HEK293 (cell line): ENCODE measurements at regions not wholly inside any gene's neighbourhood (a gene's known extent, or its start where the extent isn't known, plus 50 kb on each side); places are given as distances from the start of the nearest gene placed in this dataset.

Experiments used
- CTCF ChIA-PET: fragments of 350-600 bp; formaldehyde crosslinking; extraction: SDS; loops from one replicate; lab custom pipeline; 2021; ENCODE audit warnings: antibody characterized with exemption; lab: Yijun Ruan, JAX
- POLR2A ChIA-PET: fragments of 300-600 bp; formaldehyde crosslinking; extraction: SDS; loops from one replicate; lab custom pipeline; 2020; ENCODE audit warnings: antibody characterized with exemption, inconsistent platforms; lab: Yijun Ruan, JAX
- H3K27ac ChIP-seq: fragments of 200-500 bp; sonication (Bioruptor generic); 2 replicates; pipeline ENCODE4 v1.5.1; 2014; ENCODE audit warnings: low read depth, low read length, control low read depth, inconsistent platforms; ENCODE audit errors: extremely low read depth
- H3K36me3 ChIP-seq, 2 experiments: fragments of 200-500 bp in 1 of 2; sonication (Bioruptor generic) in 1 of 2; 1 replicate in 1 of 2; 2 replicates in 1 of 2; pipeline ENCODE4 v1.5.1; 2014 to 2017; ENCODE audit warnings: inconsistent platforms in 2 of 2, low read length in 2 of 2; ENCODE audit not compliant: control insufficient read depth in 2 of 2, insufficient read depth in 1 of 2
- H3K4me1 ChIP-seq: fragments of 200-500 bp; sonication (Bioruptor generic); 2 replicates; pipeline ENCODE4 v1.5.1; 2014; ENCODE audit warnings: mild to moderate bottlenecking, low read length, inconsistent platforms; ENCODE audit not compliant: control insufficient read depth, insufficient read depth
- H3K4me3 ChIP-seq: 2 replicates; pipeline ENCODE4 v1.5.1; 2011; ENCODE audit warnings: low read depth, mild to moderate bottlenecking, control low read depth, low read length, moderate library complexity
- H3K9me3 ChIP-seq: fragments of 200-500 bp; sonication (Bioruptor generic); 2 replicates; pipeline ENCODE4 v1.5.1; 2014; ENCODE audit warnings: low read depth, low read length, inconsistent platforms; ENCODE audit not compliant: control insufficient read depth, insufficient read depth
- GLI4 ChIP-seq: fragments of 450-650 bp; formaldehyde crosslinking; IDR thresholded peaks from 2 replicates; pipeline ENCODE4 v1.5.1; 2016; ENCODE audit warnings: missing biosample characterization, missing genetic modification characterization
- MEIS1 ChIP-seq: sonication (generic); formaldehyde crosslinking; IDR thresholded peaks from 2 replicates; pipeline ENCODE4 v1.8.1; 2022; ENCODE audit warnings: missing genetic modification reagents, mild to moderate bottlenecking, borderline replicate concordance
- MYNN ChIP-seq: fragments of 450-650 bp; formaldehyde crosslinking; IDR thresholded peaks from 2 replicates; pipeline ENCODE4 v1.5.1; 2016; ENCODE audit warnings: missing biosample characterization, missing genetic modification characterization, borderline replicate concordance
- SETDB1 ChIP-seq: IDR thresholded peaks from one replicate; pipeline ENCODE4 v1.6.1; 2017; ENCODE audit warnings: mild to moderate bottlenecking, low read length, moderate library complexity, mixed read lengths; ENCODE audit not compliant: insufficient read length
- TRIM28 ChIP-seq: IDR thresholded peaks from 2 replicates; pipeline ENCODE4 v1.6.1; 2011; ENCODE audit warnings: low read length, control low read depth, borderline replicate concordance
- ZEB2 ChIP-seq: fragments of 450-650 bp; formaldehyde crosslinking; IDR thresholded peaks from 2 replicates; pipeline ENCODE4 v1.5.1; 2016; ENCODE audit warnings: missing biosample characterization, missing genetic modification characterization
- ZNF146 ChIP-seq: fragments of 450-650 bp; formaldehyde crosslinking; IDR thresholded peaks from 2 replicates; pipeline ENCODE4 v1.5.1; 2016; ENCODE audit warnings: missing biosample characterization, missing genetic modification characterization
- ZNF175 ChIP-seq: fragments of 450-650 bp; formaldehyde crosslinking; IDR thresholded peaks from 2 replicates; pipeline ENCODE4 v1.5.1; 2016; ENCODE audit warnings: missing biosample characterization, missing genetic modification characterization
- ZNF184 ChIP-seq: fragments of 450-650 bp; IDR thresholded peaks from 2 replicates; pipeline ENCODE4 v1.5.1; 2018; ENCODE audit warnings: missing biosample characterization, mild to moderate bottlenecking, missing genetic modification characterization
- ZNF2 ChIP-seq: fragments of 450-650 bp; formaldehyde crosslinking; IDR thresholded peaks from 2 replicates; pipeline ENCODE4 v1.5.1; 2016; ENCODE audit warnings: missing biosample characterization, missing genetic modification characterization
- ZNF202 ChIP-seq: fragments of 450-650 bp; formaldehyde crosslinking; IDR thresholded peaks from 2 replicates; pipeline ENCODE4 v1.5.1; 2016; ENCODE audit warnings: missing biosample characterization, missing genetic modification characterization, borderline replicate concordance
- ZNF223 ChIP-seq: fragments of 450-650 bp; formaldehyde crosslinking; IDR thresholded peaks from 2 replicates; pipeline ENCODE4 v1.5.1; 2016; ENCODE audit warnings: missing biosample characterization, missing genetic modification characterization
- ZNF23 ChIP-seq: fragments of 450-650 bp; formaldehyde crosslinking; IDR thresholded peaks from 2 replicates; pipeline ENCODE4 v1.5.1; 2016; ENCODE audit warnings: missing biosample characterization, missing genetic modification characterization, borderline replicate concordance
- ZNF248 ChIP-seq: fragments of 450-650 bp; formaldehyde crosslinking; IDR thresholded peaks from 2 replicates; pipeline ENCODE4 v1.5.1; 2017; ENCODE audit warnings: missing biosample characterization, missing genetic modification characterization
- ZNF302 ChIP-seq: fragments of 450-650 bp; formaldehyde crosslinking; IDR thresholded peaks from 2 replicates; pipeline ENCODE4 v1.5.1; 2016; ENCODE audit warnings: missing biosample characterization, missing genetic modification characterization, low read depth
- ZNF324 ChIP-seq: fragments of 450-650 bp; formaldehyde crosslinking; IDR thresholded peaks from 2 replicates; pipeline ENCODE4 v1.5.1; 2016; ENCODE audit warnings: missing biosample characterization, missing genetic modification characterization
- ZNF530 ChIP-seq: fragments of 450-650 bp; formaldehyde crosslinking; IDR thresholded peaks from 2 replicates; pipeline ENCODE4 v1.5.1; 2016; ENCODE audit warnings: low read depth, missing biosample characterization, missing genetic modification characterization
- ZNF560 ChIP-seq: fragments of 450-650 bp; formaldehyde crosslinking; IDR thresholded peaks from 2 replicates; pipeline ENCODE4 v1.5.1; 2017; ENCODE audit warnings: missing biosample characterization, missing genetic modification characterization, borderline replicate concordance
- ZNF624 ChIP-seq: fragments of 450-650 bp; formaldehyde crosslinking; IDR thresholded peaks from 2 replicates; pipeline ENCODE4 v1.5.1; 2017; ENCODE audit warnings: missing biosample characterization, missing genetic modification characterization
- ZNF629 ChIP-seq: fragments of 450-650 bp; formaldehyde crosslinking; IDR thresholded peaks from 2 replicates; pipeline ENCODE4 v1.5.1; 2017; ENCODE audit warnings: missing biosample characterization, missing genetic modification characterization
- ZNF670 ChIP-seq: fragments of 450-650 bp; formaldehyde crosslinking; IDR thresholded peaks from 2 replicates; pipeline ENCODE4 v1.5.1; 2016; ENCODE audit warnings: missing biosample characterization, missing genetic modification characterization, low read depth
- ZNF707 ChIP-seq: fragments of 450-650 bp; formaldehyde crosslinking; IDR thresholded peaks from 2 replicates; pipeline ENCODE4 v1.5.1; 2016; ENCODE audit warnings: missing biosample characterization, missing genetic modification characterization
- ZNF747 ChIP-seq: fragments of 450-650 bp; formaldehyde crosslinking; IDR thresholded peaks from 2 replicates; pipeline ENCODE4 v1.5.1; 2016; ENCODE audit warnings: missing biosample characterization, missing genetic modification characterization
- ZNF776 ChIP-seq: fragments of 450-650 bp; formaldehyde crosslinking; IDR thresholded peaks from 2 replicates; pipeline ENCODE4 v1.5.0; 2017; ENCODE audit warnings: missing biosample characterization, missing genetic modification characterization, borderline replicate concordance
- ZNF777 ChIP-seq: fragments of 450-650 bp; formaldehyde crosslinking; IDR thresholded peaks from 2 replicates; pipeline ENCODE4 v1.5.1; 2017; ENCODE audit warnings: missing biosample characterization, missing genetic modification characterization, borderline replicate concordance
- ZNF785 ChIP-seq: fragments of 450-650 bp; formaldehyde crosslinking; IDR thresholded peaks from 2 replicates; pipeline ENCODE4 v1.5.1; 2016; ENCODE audit warnings: missing biosample characterization, missing genetic modification characterization
- TF ChIP-seq, protein P1 (sequence below): fragments of 450-650 bp; formaldehyde crosslinking; IDR thresholded peaks from 2 replicates; pipeline ENCODE4 v1.5.1; 2016; ENCODE audit warnings: missing biosample characterization, missing genetic modification characterization
- TF ChIP-seq, protein P2 (sequence below): fragments of 450-650 bp; formaldehyde crosslinking; IDR thresholded peaks from 2 replicates; pipeline ENCODE4 v1.5.1; 2016; ENCODE audit warnings: missing biosample characterization, missing genetic modification characterization
- TF ChIP-seq, protein P3 (sequence below): fragments of 450-650 bp; formaldehyde crosslinking; IDR thresholded peaks from 2 replicates; pipeline ENCODE4 v1.5.1; 2016; ENCODE audit warnings: missing biosample characterization, missing genetic modification characterization

DNA sequence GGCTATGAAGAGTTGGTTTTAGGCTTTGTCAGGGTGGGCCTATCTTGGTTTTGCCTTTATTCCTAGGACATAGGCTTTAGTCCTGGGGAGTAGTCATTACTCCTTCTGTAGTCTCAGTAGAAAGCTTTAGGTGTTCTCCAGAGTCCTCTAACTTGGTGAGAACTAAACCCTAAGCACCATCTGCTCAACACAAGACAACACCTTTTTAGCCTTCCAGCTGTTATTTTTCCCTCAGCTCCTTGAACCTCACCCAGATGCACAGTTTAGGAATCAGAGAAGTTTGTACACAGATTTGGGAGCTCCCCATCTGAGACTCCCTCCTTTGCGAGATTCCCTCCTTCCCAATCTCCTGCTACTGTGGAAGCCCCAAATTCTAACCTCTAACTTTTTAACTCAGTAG is 141.3 kb downstream of the QRSL1 start:
- TF ChIP-seq MEIS1 (CRISPR knock-in tag) (no peak), ZNF2 (tag by site-specific recombination) (no peak), ZNF776 (tag by site-specific recombination) (no peak), GLI4 (tag by site-specific recombination) (no peak), ZNF670 (tag by site-specific recombination) (no peak)

GRCh38 chr6:106770081-106770480 is 140.7 kb downstream of the QRSL1 start:
- Histone ChIP-seq H3K9me3 (no peaks in the 10 kb centered on the region), H3K4me1 (no peaks in the 10 kb centered on the region), H3K4me3 (no peak overlapping the region), H3K27ac (no peak overlapping the region), H3K36me3 (no peaks in the 10 kb centered on the region)
- ChIA-PET CTCF (interaction anchor here (0.6 to 1.9 kb wide), 2 partner anchors 12 to 204 kb away, joined by 3 to 5 read pairs; no protein-coding TSS in a partner anchor), POLR2A (no interaction called here)
- no peak for TF ChIP-seq ZNF202 (tag by site-specific recombination)
- TF ChIP-seq, protein P1, sequence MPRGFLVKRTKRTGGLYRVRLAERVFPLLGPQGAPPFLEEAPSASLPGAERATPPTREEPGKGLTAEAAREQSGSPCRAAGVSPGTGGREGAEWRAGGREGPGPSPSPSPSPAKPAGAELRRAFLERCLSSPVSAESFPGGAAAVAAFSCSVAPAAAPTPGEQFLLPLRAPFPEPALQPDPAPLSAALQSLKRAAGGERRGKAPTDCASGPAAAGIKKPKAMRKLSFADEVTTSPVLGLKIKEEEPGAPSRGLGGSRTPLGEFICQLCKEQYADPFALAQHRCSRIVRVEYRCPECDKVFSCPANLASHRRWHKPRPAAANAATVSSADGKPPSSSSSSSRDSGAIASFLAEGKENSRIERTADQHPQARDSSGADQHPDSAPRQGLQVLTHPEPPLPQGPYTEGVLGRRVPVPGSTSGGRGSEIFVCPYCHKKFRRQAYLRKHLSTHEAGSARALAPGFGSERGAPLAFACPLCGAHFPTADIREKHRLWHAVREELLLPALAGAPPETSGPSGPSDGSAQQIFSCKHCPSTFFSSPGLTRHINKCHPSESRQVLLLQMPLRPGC = no peak
- no peak for TF ChIP-seq ZNF175 (tag by site-specific recombination)
- TF ChIP-seq SETDB1 = peak; percentile 82
- 0 out of 2 replicates have a peak, but pooled peaks have one; percentile 26 for TF ChIP-seq TRIM28
- no peak for TF ChIP-seq ZNF530 (tag by site-specific recombination)
- no peak for TF ChIP-seq ZNF302 (tag by site-specific recombination)
- no peak for TF ChIP-seq ZNF629 (tag by site-specific recombination)
- TF ChIP-seq ZNF707 (tag by site-specific recombination) = no peak
- TF ChIP-seq, protein P2, sequence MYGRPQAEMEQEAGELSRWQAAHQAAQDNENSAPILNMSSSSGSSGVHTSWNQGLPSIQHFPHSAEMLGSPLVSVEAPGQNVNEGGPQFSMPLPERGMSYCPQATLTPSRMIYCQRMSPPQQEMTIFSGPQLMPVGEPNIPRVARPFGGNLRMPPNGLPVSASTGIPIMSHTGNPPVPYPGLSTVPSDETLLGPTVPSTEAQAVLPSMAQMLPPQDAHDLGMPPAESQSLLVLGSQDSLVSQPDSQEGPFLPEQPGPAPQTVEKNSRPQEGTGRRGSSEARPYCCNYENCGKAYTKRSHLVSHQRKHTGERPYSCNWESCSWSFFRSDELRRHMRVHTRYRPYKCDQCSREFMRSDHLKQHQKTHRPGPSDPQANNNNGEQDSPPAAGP (tag by site-specific recombination) = no peak

More for the DNA sequence above, 141.3 kb downstream of the QRSL1 start:
- Histone ChIP-seq H3K9me3 (no peaks in the 10 kb centered on the region), H3K27ac (no peak overlapping the region), H3K36me3 (no peaks in the 10 kb centered on the region), H3K4me3 (no peak overlapping the region), H3K4me1 (no peaks in the 10 kb centered on the region)
- POLR2A ChIA-PET = no interaction called here
- CTCF ChIA-PET = interaction anchor here (0.5 to 1.9 kb wide), 2 partner anchors 37 to 204 kb away, joined by 3 to 5 read pairs; no protein-coding TSS in a partner anchor

GRCh38 chr6:106767271-106767670 is 137.9 kb downstream of the QRSL1 start:
- no peaks in the 10 kb centered on the region for H3K9me3 ChIP-seq
- no peaks in the 10 kb centered on the region for H3K36me3 ChIP-seq
- CTCF ChIA-PET = no interaction called here
- no peak overlapping the region for H3K4me3 ChIP-seq
- no peaks in the 10 kb centered on the region for H3K4me1 ChIP-seq
- POLR2A ChIA-PET = no interaction called here
- no peak overlapping the region for H3K27ac ChIP-seq
- TF ChIP-seq ZNF23 (tag by site-specific recombination) (no peak), MYNN (no peak), ZEB2 (tag by site-specific recombination) (no peak), ZNF777 (no peak), ZNF248 (tag by site-specific recombination) (no peak), ZNF560 (no peak), ZNF624 (tag by site-specific recombination) (no peak), ZNF747 (tag by site-specific recombination) (no peak), ZNF785 (no peak), ZNF146 (tag by site-specific recombination) (no peak), ZNF223 (tag by site-specific recombination) (no peak), ZNF324 (tag by site-specific recombination) (no peak), ZNF184 (tag by site-specific recombination) (no peak), ZNF670 (tag by site-specific recombination) (no peak)
- TF ChIP-seq, protein P3, sequence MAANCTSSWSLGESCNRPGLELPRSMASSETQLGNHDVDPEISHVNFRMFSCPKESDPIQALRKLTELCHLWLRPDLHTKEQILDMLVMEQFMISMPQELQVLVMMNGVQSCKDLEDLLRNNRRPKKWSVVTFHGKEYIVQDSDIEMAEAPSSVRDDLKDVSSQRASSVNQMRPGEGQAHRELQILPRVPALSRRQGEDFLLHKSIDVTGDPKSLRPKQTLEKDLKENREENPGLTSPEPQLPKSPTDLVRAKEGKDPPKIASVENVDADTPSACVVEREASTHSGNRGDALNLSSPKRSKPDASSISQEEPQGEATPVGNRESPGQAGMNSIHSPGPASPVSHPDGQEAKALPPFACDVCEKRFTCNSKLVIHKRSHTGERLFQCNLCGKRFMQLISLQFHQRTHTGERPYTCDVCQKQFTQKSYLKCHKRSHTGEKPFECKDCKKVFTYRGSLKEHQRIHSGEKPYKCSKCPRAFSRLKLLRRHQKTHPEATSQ (tag by site-specific recombination) = no peak
